Heart left ventricle (tissue), 16 donors: ENCODE measurements at regions not wholly inside any gene's neighbourhood (a gene's known extent, or its start where the extent isn't known, plus 50 kb on each side); places are given as distances from the start of the nearest gene placed in this dataset.

Source experiments
- ATAC-seq, 4 donors: fragments of 200-7000 bp; cut with Tn5 transposase; one replicate each; pipeline ENCODE4 v1.9.1; 2020 to 2022; ENCODE audit warnings: moderate library complexity in 4 of 4, mild to moderate bottlenecking in 3 of 4, moderate number of reproducible peaks in 1 of 4
- DNase-seq, 5 donors: peaks; one replicate each; pipeline ENCODE4 v3.0.0-alpha.2; 2020
- H3K27ac ChIP-seq, 12 donors: fragments of 200-600 bp; sonication (generic) in 4 of 12; one replicate each; pipeline versions ENCODE4 v1.5.0 to v1.8.0; 2016 to 2022; ENCODE audit warnings: mild to moderate bottlenecking in 2 of 12
- H3K27me3 ChIP-seq, 9 donors: fragments of 200-600 bp; sonication (generic) in 2 of 9; one replicate each; pipeline versions ENCODE4 v1.5.1 to v1.8.0; 2016 to 2022; ENCODE audit warnings: mild to moderate bottlenecking in 3 of 9
- H3K36me3 ChIP-seq, 9 donors: fragments of 200-600 bp; sonication (generic) in 2 of 9; one replicate each; pipeline versions ENCODE4 v1.5.0 to v1.8.0; 2018 to 2022; ENCODE audit warnings: mild to moderate bottlenecking in 2 of 9
- H3K4me1 ChIP-seq, 12 donors: fragments of 200-600 bp; sonication (generic) in 4 of 12; one replicate each; pipeline versions ENCODE4 v1.5.0 to v1.8.0; 2016 to 2022; ENCODE audit warnings: mild to moderate bottlenecking in 3 of 12
- H3K4me3 ChIP-seq, 12 donors: fragments of 200-600 bp; sonication (generic) in 4 of 12; one replicate each; pipeline versions ENCODE4 v1.5.0 to v1.8.0; 2017 to 2022; ENCODE audit warnings: mild to moderate bottlenecking in 9 of 12, moderate library complexity in 4 of 12
- H3K9me3 ChIP-seq, 12 donors: fragments of 200-600 bp; sonication (generic) in 4 of 12; one replicate each; pipeline versions ENCODE4 v1.5.0 to v1.8.0; 2016 to 2022; ENCODE audit warnings: mild to moderate bottlenecking in 1 of 12
- CTCF ChIP-seq, 12 donors: fragments of 200-600 bp; sonication (generic) in 4 of 12; IDR thresholded peaks; one replicate each; pipeline versions ENCODE4 v1.5.0 to v1.8.0; 2018 to 2022; ENCODE audit warnings: antibody characterized with exemption in 12 of 12, mild to moderate bottlenecking in 5 of 12
- POLR2A ChIP-seq, 2 donors: fragments of 450-650 bp; IDR thresholded peaks; one replicate each; pipeline ENCODE4 v1.6.1; 2017; ENCODE audit warnings: antibody characterized with exemption in 2 of 2, mild to moderate bottlenecking in 2 of 2, moderate library complexity in 2 of 2
- WGBS, 4 donors: extraction: QIAGEN DNeasy Blood & Tissue Kit in 2 of 4; methylation state at CpG; one replicate each; pipeline versions ENCODE4 v1.1.5 to v1.1.7; 2013 to 2018; 5-methylcytosine and 5-hydroxymethylcytosine counted together
- intact Hi-C, 10 donors: fragments of 100-400 bp; cut with DNase I; formaldehyde crosslinking; loops; one replicate each; pipeline versions ENCODE4 v1.11.1 to v1.14.2; 2022
- donor health status: ischemic (EF 13 %, LVEDD 7.1; RV severe dilation, severe dysfunction).
- donor health status: healthy with polysubstance abuse.
- donor health status: DM: no; HTN: yes; CAD: no.
- donor health status: DM: no; HTN: no; CAD: no.
- donor health status: ischemic (EF 25% LVEDD 6.9; RV normal size, moderate dysfunction).
- donor health status: ischemic (EF 25% LVEDD 5.7; RV mildly dilated, moderate dysfunction).
- donor health status: healthy.
- donor health status: DM: yes; HTN: yes; CAD: no.
- donor health status: ischemic (EF 35%, LVEDD 5.7; RV mildly dilated, moderate dysfunction).
- donor health status: nonischemic (EF 11% LVEDD 7.7; RV severe dilation, severe dysfunction).
- donor health status: DM: yes; HTN: yes; CAD: no.
- donor health status: PGD.
- donor health status: ischemic (EF 29% LVEDD 5.4; RV normal size, mild dysfunction).
- donor health status: nonischemic (EF 23%, LVEDD 6.1; RV moderate dilation, normal function).

- DNase-seq (no peak), ATAC-seq (no peak)
- peaks cover 0 to 8% (median 2%) of the 10 kb centered on the region in 12 donors for H3K9me3 ChIP-seq
These were observed 1127.9 kb upstream of the CHAC2 start for GRCh38 chr2:52639692-52640091.

GRCh38 chr2:52632543-52632942, 1135.1 kb upstream of the CHAC2 start:
- intact Hi-C loops = no loop called here
- no peak overlapping the region for H3K4me3 ChIP-seq
- DNase-seq (no peak), ATAC-seq (no peak)
- no peaks in the 10 kb centered on the region for H3K27me3 ChIP-seq
- no peaks in the 10 kb centered on the region for H3K4me1 ChIP-seq
- H3K9me3 ChIP-seq = peaks cover 0 to 6% (median 0%) of the 10 kb centered on the region in 12 donors
- no peak overlapping the region for H3K27ac ChIP-seq
- 76 to 91% (median 87%) methylated on average over 6 of the region's 6 CpGs for WGBS, 4 donors
- H3K36me3 ChIP-seq = no peaks in the 10 kb centered on the region
- TF ChIP-seq POLR2A (IDR thresholded peaks at IDR 0.05) = no peak
- no peak for TF ChIP-seq CTCF (IDR thresholded peaks at IDR 0.05)

More at GRCh38 chr2:52639692-52640091, 1127.9 kb upstream of the CHAC2 start:
- 84 to 89% (median 85%) methylated on average over 2 of the region's 2 CpGs for WGBS, 4 donors
- intact Hi-C loops = no loop called here
- Histone ChIP-seq H3K4me3 (no peak overlapping the region), H3K4me1 (no peaks in the 10 kb centered on the region), H3K27me3 (no peaks in the 10 kb centered on the region), H3K27ac (no peak overlapping the region), H3K36me3 (no peaks in the 10 kb centered on the region)
- TF ChIP-seq CTCF (IDR thresholded peaks at IDR 0.05) (no peak), POLR2A (IDR thresholded peaks at IDR 0.05) (no peak)

GRCh38 chr2:52629944-52630343, 1137.7 kb upstream of the CHAC2 start:
- H3K4me3 ChIP-seq = no peak overlapping the region
- ATAC-seq (peak in 1 of 4 donors; percentile 20), DNase-seq (no peak)
- H3K4me1 ChIP-seq = no peaks in the 10 kb centered on the region
- H3K9me3 ChIP-seq = peaks cover 0 to 10% (median 0%) of the 10 kb centered on the region in 12 donors
- intact Hi-C loops = no loop called here
- no peaks in the 10 kb centered on the region for H3K36me3 ChIP-seq
- no peak overlapping the region for H3K27ac ChIP-seq
- 83 to 93% (median 90%) methylated on average over 11 of the region's 11 CpGs for WGBS, 4 donors
- no peaks in the 10 kb centered on the region for H3K27me3 ChIP-seq
- TF ChIP-seq POLR2A (IDR thresholded peaks at IDR 0.05) (no peak), CTCF (IDR thresholded peaks at IDR 0.05) (no peak)

GRCh38 chr2:52629531-52629930, 1138.1 kb upstream of the CHAC2 start:
- no peak for ATAC-seq
- intact Hi-C loops = no loop called here
- Histone ChIP-seq H3K4me3 (no peak overlapping the region), H3K27ac (no peak overlapping the region), H3K27me3 (no peaks in the 10 kb centered on the region), H3K4me1 (no peaks in the 10 kb centered on the region), H3K36me3 (no peaks in the 10 kb centered on the region), H3K9me3 (peaks cover 0 to 10% (median 0%) of the 10 kb centered on the region in 12 donors)
- no peak for TF ChIP-seq CTCF (IDR thresholded peaks at IDR 0.05)
- no peak for TF ChIP-seq POLR2A (IDR thresholded peaks at IDR 0.05)
- DNase-seq = no peak
- 95 to 97% (median 96%) methylated on average over 36 of the region's 36 CpGs for WGBS, 4 donors
